ENCODE measurements at regions not wholly inside any gene's neighbourhood (a gene's known extent, or its start where the extent isn't known, plus 50 kb on each side); places are given as distances from the start of the nearest gene placed in this dataset.

DNA sequence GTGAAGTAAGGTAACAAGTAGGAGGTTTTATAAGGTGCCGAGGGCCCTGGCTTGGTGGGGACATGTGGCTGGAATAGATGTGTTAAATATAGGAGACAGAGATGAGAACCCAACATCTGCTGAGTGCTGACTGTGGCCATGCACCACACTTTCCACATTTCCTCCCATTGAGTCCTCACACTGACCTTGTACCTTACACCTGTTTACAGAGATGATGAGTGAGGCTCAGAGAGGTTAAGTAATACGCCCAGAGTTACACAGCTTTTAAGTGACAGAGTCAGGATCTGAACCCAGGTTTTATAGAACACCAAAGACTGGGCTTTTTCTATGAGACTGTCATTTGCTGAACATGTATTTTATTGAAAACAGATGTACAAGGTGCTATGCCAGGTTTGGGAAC lies 70.8 kb upstream of the LTA4H start:
- H2AFZ ChIP-seq (replicated peaks; ENCODE audit: low read length, poor library complexity): no peak overlapping the region
- no peak overlapping the region for H3K56ac ChIP-seq (ENCODE audit: extremely low read depth, insufficient read depth, low read length)
- no peak overlapping the region for H3K14ac ChIP-seq (replicated peaks; ENCODE audit: low read depth, low read length)
- BruUV-seq (replicated peaks): no TSS peak
- H2BK15ac ChIP-seq (ENCODE audit: low read depth, low read length): no peak overlapping the region
- H3K4me1 ChIP-seq (ENCODE audit: control insufficient read depth, insufficient read depth, low read length): no peaks in the 10 kb centered on the region
- no peak overlapping the region for H2AK9ac ChIP-seq (replicated peaks; ENCODE audit: low read depth, low read length, poor library complexity)
- dilution Hi-C loops (cut with HindIII; ENCODE audit: low sequenced_read_pairs, unreplicated experiment) (no loop called here), intact Hi-C loops (cut with micrococcal nuclease) (no loop called here), in situ Hi-C loops (cut with MboI; ENCODE audit: low sequenced_read_pairs) (no loop called here)
- H3K4me2 ChIP-seq (ENCODE audit: low read depth, low read length): no peak overlapping the region
- no CpG with 5 or more reads among the region's 2 CpGs for WGBS, 2 experiments (ENCODE audit: extremely low coverage in 2 of 2, insufficient read length in 1 of 2)
- CTCF ChIA-PET: interaction anchor here (0.6 to 0.7 kb wide), 3 partner anchors 15 to 1807 kb away, joined by 3 to 4 read pairs (median 3); no protein-coding TSS in a partner anchor
- TF ChIP-seq MAZ (IDR thresholded peaks at IDR 0.05; ENCODE audit: borderline replicate concordance, low read depth, low read length) (no peak), SMC3 (IDR thresholded peaks at IDR 0.05; ENCODE audit: low read depth, low read length) (no peak), NFE2L2 (IDR thresholded peaks at IDR 0.05; ENCODE audit: low read depth, low read length) (no peak), CTCF (conservative IDR thresholded peaks at IDR 0.05; ENCODE audit: low read depth, low read length) (no peak), ELK1 (IDR thresholded peaks at IDR 0.05; ENCODE audit: borderline replicate concordance, low read depth, low read length) (no peak), POLR2A (IDR thresholded peaks at IDR 0.05; ENCODE audit: low read depth, low read length) (no peak), CHD1 (IDR thresholded peaks at IDR 0.05; ENCODE audit: low read depth, low read length) (no peak), RCOR1 (IDR thresholded peaks at IDR 0.05; ENCODE audit: insufficient replicate concordance, low read length) (no peak), BHLHE40 (IDR thresholded peaks at IDR 0.05; ENCODE audit: low read depth, low read length) (no peak), MAFK (IDR thresholded peaks at IDR 0.05; ENCODE audit: low read depth, low read length) (no peak), RAD21 (IDR thresholded peaks at IDR 0.05; ENCODE audit: low read length) (no peak), RFX5 (IDR thresholded peaks at IDR 0.05; ENCODE audit: low read depth, low read length) (no peak), FOS (IDR thresholded peaks at IDR 0.05; ENCODE audit: low read depth, low read length) (no peak), MXI1 (IDR thresholded peaks at IDR 0.05; ENCODE audit: borderline replicate concordance, low read depth, low read length) (no peak), CEBPB (IDR thresholded peaks at IDR 0.05; ENCODE audit: low read depth, low read length) (no peak)
- TF ChIP-seq, protein P1, sequence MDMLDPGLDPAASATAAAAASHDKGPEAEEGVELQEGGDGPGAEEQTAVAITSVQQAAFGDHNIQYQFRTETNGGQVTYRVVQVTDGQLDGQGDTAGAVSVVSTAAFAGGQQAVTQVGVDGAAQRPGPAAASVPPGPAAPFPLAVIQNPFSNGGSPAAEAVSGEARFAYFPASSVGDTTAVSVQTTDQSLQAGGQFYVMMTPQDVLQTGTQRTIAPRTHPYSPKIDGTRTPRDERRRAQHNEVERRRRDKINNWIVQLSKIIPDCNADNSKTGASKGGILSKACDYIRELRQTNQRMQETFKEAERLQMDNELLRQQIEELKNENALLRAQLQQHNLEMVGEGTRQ (IDR thresholded peaks at IDR 0.05; ENCODE audit: low read depth, low read length): no peak
- H4K5ac ChIP-seq (ENCODE audit: low read depth, low read length): no peak overlapping the region
- peaks cover 3% of the 10 kb centered on the region; the same call in 1 of the 2 replicates for H3K27me3 ChIP-seq (ENCODE audit: control insufficient read depth, insufficient read depth, low read length)
- H4K8ac ChIP-seq (ENCODE audit: low read depth in 2 of 2, low read length in 2 of 2): no peak overlapping the region
- H2BK120ac ChIP-seq (ENCODE audit: low read depth, low read length): no peak overlapping the region
- H2AK5ac ChIP-seq (ENCODE audit: low read depth, low read length): no peak overlapping the region
- DNase-seq (no peak), ATAC-seq (ENCODE audit: low read depth) (no peak)
- no peaks in the 10 kb centered on the region for H3K36me3 ChIP-seq (ENCODE audit: control insufficient read depth, insufficient read depth, low read length)
- no peak overlapping the region for H3K27ac ChIP-seq (ENCODE audit: insufficient read depth, low read length)
- POLR2A ChIA-PET (ENCODE audit: unreplicated experiment): no interaction called here
- H3K4ac ChIP-seq (ENCODE audit: low read depth, low read length): no peak overlapping the region
- no peak overlapping the region for H3K4me3 ChIP-seq (ENCODE audit: insufficient read depth, low read depth, low read length)
- no peaks in the 10 kb centered on the region for H3K9me3 ChIP-seq (ENCODE audit: control insufficient read depth, insufficient read depth, low read length)
- H2BK5ac ChIP-seq (ENCODE audit: low read depth, low read length, poor library complexity, severe bottlenecking): no peak overlapping the region
- no peak overlapping the region for H2BK20ac ChIP-seq (ENCODE audit: low read depth, low read length)
- no peaks in the 10 kb centered on the region for H4K20me1 ChIP-seq (ENCODE audit: insufficient read depth, low read length)
- H3K18ac ChIP-seq (ENCODE audit: low read depth, low read length): no peak overlapping the region
- H3K9me1 ChIP-seq (ENCODE audit: insufficient read depth, low read length): no peaks in the 10 kb centered on the region; the same call in 1 of the 2 replicates
- no peak overlapping the region for H3K9ac ChIP-seq (ENCODE audit: low read depth, low read length)
- H3K79me1 ChIP-seq (ENCODE audit: low read depth in 1 of 2, low read length in 2 of 2): no peaks in the 10 kb centered on the region
- no peak overlapping the region for H3K23ac ChIP-seq (ENCODE audit: low read depth, low read length)
- H4K91ac ChIP-seq (ENCODE audit: insufficient read depth, low read depth, low read length): no peak overlapping the region

Data from IMR-90 (cell line).